OCI-LY7 (cell line): ENCODE measurements at regions not wholly inside any gene's neighbourhood (a gene's known extent, or its start where the extent isn't known, plus 50 kb on each side); places are given as distances from the start of the nearest gene placed in this dataset.

Experiments
- CTCF ChIP-seq: fragments of 200-600 bp; sonication (generic); conservative IDR thresholded peaks from 2 replicates; pipeline ENCODE4 v1.5.1; 2014; ENCODE audit warnings: mild to moderate bottlenecking, antibody characterized with exemption, low read length, moderate library complexity, mixed read lengths
- EZH2phosphoT487 ChIP-seq: fragments of 200-600 bp; sonication (generic); IDR thresholded peaks from 2 replicates; pipeline ENCODE4 v1.6.1; 2018; ENCODE audit warnings: low read depth, borderline replicate concordance, mild to moderate bottlenecking, mixed run types, antibody characterized with exemption, low read length, moderate library complexity, mixed read lengths

- TF ChIP-seq CTCF = no peak
- TF ChIP-seq EZH2phosphoT487 = no peak
These were observed 637.7 kb upstream of the CITED2 start for GRCh38 chr6:140012150-140012549.
